Astrocyte of the cerebellum (primary cell): ENCODE measurements at regions not wholly inside any gene's neighbourhood (a gene's known extent, or its start where the extent isn't known, plus 50 kb on each side); places are given as distances from the start of the nearest gene placed in this dataset.

Experiments used
- DNase-seq: peaks from one replicate; pipeline ENCODE4 v3.0.0-alpha.2; 2011; ENCODE audit warnings: low read depth
- H3K4me3 ChIP-seq: 2 replicates; pipeline ENCODE4 v1.5.1; 2011; ENCODE audit warnings: mild to moderate bottlenecking, low read depth, low read length, moderate library complexity
- CTCF ChIP-seq: IDR thresholded peaks from 2 replicates; pipeline ENCODE4 v1.5.1; 2012; ENCODE audit warnings: low read length, low read depth, moderate library complexity, mild to moderate bottlenecking; ENCODE audit errors: missing control alignments
- in situ Hi-C: cut with HindIII; loops from 2 replicates; pipeline ENCODE4 v1.10.0; 2017; ENCODE audit warnings: low sequenced_read_pairs

GRCh38 chr12:28610401-28611114, 420.3 kb downstream of the CCDC91 start:
- in situ Hi-C loops = no loop called here
- TF ChIP-seq CTCF = no peak
- DNase-seq = no peak
- no peak overlapping the region for H3K4me3 ChIP-seq

GRCh38 chr12:28611115-28611435, 420.8 kb downstream of the CCDC91 start:
- in situ Hi-C loops = no loop called here
- no peak overlapping the region for H3K4me3 ChIP-seq
- no peak for TF ChIP-seq CTCF
- peak; percentile 68 for DNase-seq

GRCh38 chr12:28611449-28611848, 421.2 kb downstream of the CCDC91 start:
- DNase-seq = no peak
- no peak for TF ChIP-seq CTCF
- in situ Hi-C loops = no loop called here
- H3K4me3 ChIP-seq = no peak overlapping the region

GRCh38 chr12:28618171-28618570, 427.9 kb downstream of the CCDC91 start:
- in situ Hi-C loops = no loop called here
- DNase-seq = no peak
- H3K4me3 ChIP-seq = no peak overlapping the region
- no peak for TF ChIP-seq CTCF

GRCh38 chr12:28618772-28619171, 428.5 kb downstream of the CCDC91 start:
- in situ Hi-C loops = no loop called here
- no peak for DNase-seq
- H3K4me3 ChIP-seq = no peak overlapping the region
- no peak for TF ChIP-seq CTCF

GRCh38 chr12:28620281-28620680, 430.0 kb downstream of the CCDC91 start:
- no peak for TF ChIP-seq CTCF
- in situ Hi-C loops = no loop called here
- H3K4me3 ChIP-seq = no peak overlapping the region
- no peak for DNase-seq
